Stimulated activated naive CD8-positive, alpha-beta T cell treated with anti-CD3 and anti-CD28 coated beads, Interleukin-15, amount 100 ng/mL, for 72 hours (primary cell): ENCODE measurements at regions not wholly inside any gene's neighbourhood (a gene's known extent, or its start where the extent isn't known, plus 50 kb on each side); places are given as distances from the start of the nearest gene placed in this dataset.
"Not testable (repeated sequence)": the region's sequence is repeated elsewhere in the genome, so short reads cannot be mapped to it uniquely, and the experiment has no call there.

Experiments used
- ATAC-seq: fragments of 150-1000 bp; cut with Tn5 transposase; 2 replicates; pipeline ENCODE4 v1.10.0; 2021; ENCODE audit warnings: mild to moderate bottlenecking, moderate library complexity
- DNase-seq, 2 donors: peaks; one replicate each; pipeline ENCODE4 v3.0.0; 2021 to 2022
- H3K27ac Mint-ChIP-seq, 2 donors: one replicate each; pipeline ENCODE4 v1.8.0; 2022; ENCODE audit warnings: mild to moderate bottlenecking in 2 of 2, mixed read lengths in 2 of 2, moderate library complexity in 2 of 2
- H3K27me3 Mint-ChIP-seq: one replicate; pipeline ENCODE4 v1.8.0; 2022; ENCODE audit warnings: mixed read lengths
- H3K4me1 Mint-ChIP-seq: one replicate; pipeline ENCODE4 v1.8.0; 2022; ENCODE audit warnings: mild to moderate bottlenecking, mixed read lengths
- H3K4me3 Mint-ChIP-seq, 2 donors: one replicate each; pipeline ENCODE4 v1.8.0; 2022; ENCODE audit warnings: mild to moderate bottlenecking in 2 of 2, mixed read lengths in 2 of 2, moderate library complexity in 1 of 2
- H3K9me3 Mint-ChIP-seq, 2 donors: one replicate each; pipeline ENCODE4 v1.8.0; 2022; ENCODE audit warnings: mixed read lengths in 2 of 2

GRCh38 chr21:23612210-23612609 is 1995.1 kb downstream of the MRPL39 start:
- ATAC-seq, result no peak
- no peaks in the 10 kb centered on the region for H3K4me1 Mint-ChIP-seq
- no peak overlapping the region for H3K4me3 Mint-ChIP-seq
- H3K27me3 Mint-ChIP-seq, result no peaks in the 10 kb centered on the region
- no peaks in the 10 kb centered on the region for H3K9me3 Mint-ChIP-seq
- no peak for DNase-seq
- H3K27ac Mint-ChIP-seq, result no peak overlapping the region

- no peak overlapping the region for H3K4me3 Mint-ChIP-seq
Measured at GRCh38 chr21:23607782-23608431, 1999.4 kb downstream of the MRPL39 start.

GRCh38 chr21:23601549-23601948 is 2005.7 kb downstream of the MRPL39 start:
- ATAC-seq (no peak), DNase-seq (no peak)
- Mint-ChIP-seq H3K9me3 (no peaks in the 10 kb centered on the region), H3K4me3 (no peak overlapping the region), H3K27ac (no peak overlapping the region), H3K4me1 (no peaks in the 10 kb centered on the region), H3K27me3 (peaks cover 6% of the 10 kb centered on the region)

More at GRCh38 chr21:23607782-23608431, 1999.4 kb downstream of the MRPL39 start:
- ATAC-seq, result no peak
- DNase-seq, result no peak
- no peak overlapping the region for H3K27ac Mint-ChIP-seq
- H3K9me3 Mint-ChIP-seq, result no peaks in the 10 kb centered on the region
- no peaks in the 10 kb centered on the region for H3K4me1 Mint-ChIP-seq
- H3K27me3 Mint-ChIP-seq, result peaks cover 6% of the 10 kb centered on the region

GRCh38 chr21:23593582-23593981 is 2013.7 kb downstream of the MRPL39 start:
- no peak for DNase-seq
- no peak for ATAC-seq
- Mint-ChIP-seq H3K4me1 (no peaks in the 10 kb centered on the region), H3K27me3 (no peaks in the 10 kb centered on the region), H3K9me3 (no peaks in the 10 kb centered on the region), H3K27ac (no peak overlapping the region), H3K4me3 (no peak overlapping the region)

- H3K4me1 Mint-ChIP-seq, result no peaks in the 10 kb centered on the region
- ATAC-seq, result no peak
- H3K27me3 Mint-ChIP-seq, result no peaks in the 10 kb centered on the region
- no peaks in the 10 kb centered on the region for H3K9me3 Mint-ChIP-seq
- H3K27ac Mint-ChIP-seq, result no peak overlapping the region
- no peak for DNase-seq
- no peak overlapping the region for H3K4me3 Mint-ChIP-seq
Measured at GRCh38 chr21:23585419-23585818, 2021.9 kb downstream of the MRPL39 start.

GRCh38 chr21:23579573-23579972 is 2027.7 kb downstream of the MRPL39 start:
- Mint-ChIP-seq H3K9me3 (no peaks in the 10 kb centered on the region), H3K27ac (peak overlapping the region in 1 of 2 donors; percentile 16), H3K4me3 (no peak overlapping the region)

GRCh38 chr21:23578027-23578426 is 2029.3 kb downstream of the MRPL39 start:
- Mint-ChIP-seq H3K4me3 (no peak overlapping the region), H3K27me3 (no peaks in the 10 kb centered on the region), H3K27ac (no peak overlapping the region), H3K9me3 (no peaks in the 10 kb centered on the region), H3K4me1 (no peaks in the 10 kb centered on the region)
- no peak for DNase-seq
- ATAC-seq, result no peak

More at GRCh38 chr21:23579573-23579972, 2027.7 kb downstream of the MRPL39 start:
- Mint-ChIP-seq H3K27me3 (no peaks in the 10 kb centered on the region), H3K4me1 (no peaks in the 10 kb centered on the region)
- ATAC-seq (no peak), DNase-seq (no peak)

GRCh38 chr21:23574932-23575331 is 2032.3 kb downstream of the MRPL39 start:
- ATAC-seq, result no peak
- Mint-ChIP-seq H3K27ac (no peak overlapping the region), H3K4me3 (no peak overlapping the region), H3K27me3 (no peaks in the 10 kb centered on the region), H3K9me3 (no peaks in the 10 kb centered on the region), H3K4me1 (no peaks in the 10 kb centered on the region)
- no peak for DNase-seq

GRCh38 chr21:23548924-23549323 is 2058.4 kb downstream of the MRPL39 start:
- ATAC-seq, H3K27ac Mint-ChIP-seq, DNase-seq, H3K9me3 Mint-ChIP-seq, H3K4me3 Mint-ChIP-seq, H3K4me1 Mint-ChIP-seq, H3K27me3 Mint-ChIP-seq: not testable (repeated sequence)

GRCh38 chr21:23543333-23543732 is 2063.9 kb downstream of the MRPL39 start:
- H3K4me3 Mint-ChIP-seq, result no peak overlapping the region
- DNase-seq, result no peak
- no peak for ATAC-seq
- no peaks in the 10 kb centered on the region for H3K27me3 Mint-ChIP-seq
- no peaks in the 10 kb centered on the region for H3K9me3 Mint-ChIP-seq
- H3K4me1 Mint-ChIP-seq, result no peaks in the 10 kb centered on the region
- H3K27ac Mint-ChIP-seq, result no peak overlapping the region

- ATAC-seq, result no peak
- H3K27me3 Mint-ChIP-seq, result no peaks in the 10 kb centered on the region
- H3K27ac Mint-ChIP-seq, result no peak overlapping the region
- H3K4me1 Mint-ChIP-seq, result no peaks in the 10 kb centered on the region
- H3K9me3 Mint-ChIP-seq, result no peaks in the 10 kb centered on the region
- no peak for DNase-seq
- H3K4me3 Mint-ChIP-seq, result no peak overlapping the region
Measured at GRCh38 chr21:23542097-23542496, 2065.2 kb downstream of the MRPL39 start.

GRCh38 chr21:23541571-23541970 is 2065.7 kb downstream of the MRPL39 start:
- Mint-ChIP-seq H3K4me1 (no peaks in the 10 kb centered on the region), H3K4me3 (no peak overlapping the region), H3K9me3 (no peaks in the 10 kb centered on the region), H3K27ac (no peak overlapping the region), H3K27me3 (no peaks in the 10 kb centered on the region)
- DNase-seq, result no peak
- no peak for ATAC-seq

- ATAC-seq, result no peak
- H3K4me3 Mint-ChIP-seq, result no peak overlapping the region
- no peak for DNase-seq
- H3K9me3 Mint-ChIP-seq, result no peaks in the 10 kb centered on the region
- no peaks in the 10 kb centered on the region for H3K27me3 Mint-ChIP-seq
- no peak overlapping the region for H3K27ac Mint-ChIP-seq
- H3K4me1 Mint-ChIP-seq, result no peaks in the 10 kb centered on the region
Measured at GRCh38 chr21:23534850-23535249, 2072.4 kb downstream of the MRPL39 start.

GRCh38 chr21:23531444-23531843 is 2075.8 kb downstream of the MRPL39 start:
- no peak overlapping the region for H3K4me3 Mint-ChIP-seq
- no peaks in the 10 kb centered on the region for H3K9me3 Mint-ChIP-seq
- no peaks in the 10 kb centered on the region for H3K4me1 Mint-ChIP-seq
- DNase-seq, result no peak
- no peaks in the 10 kb centered on the region for H3K27me3 Mint-ChIP-seq
- ATAC-seq, result no peak
- H3K27ac Mint-ChIP-seq, result no peak overlapping the region

- DNase-seq (no peak), ATAC-seq (no peak)
- Mint-ChIP-seq H3K4me3 (no peak overlapping the region), H3K4me1 (no peaks in the 10 kb centered on the region), H3K27ac (no peak overlapping the region), H3K27me3 (no peaks in the 10 kb centered on the region), H3K9me3 (peaks cover 0 to 4% of the 10 kb centered on the region in 2 donors)
Measured at GRCh38 chr21:23524685-23525084, 2082.6 kb downstream of the MRPL39 start.

GRCh38 chr21:23522751-23523150 is 2084.5 kb downstream of the MRPL39 start:
- no peaks in the 10 kb centered on the region for H3K4me1 Mint-ChIP-seq
- ATAC-seq, result no peak
- no peak overlapping the region for H3K4me3 Mint-ChIP-seq
- no peaks in the 10 kb centered on the region for H3K27me3 Mint-ChIP-seq
- DNase-seq, result no peak
- H3K9me3 Mint-ChIP-seq, result peaks cover 0 to 4% of the 10 kb centered on the region in 2 donors
- no peak overlapping the region for H3K27ac Mint-ChIP-seq

GRCh38 chr21:23507501-23507900 is 2099.8 kb downstream of the MRPL39 start:
- no peaks in the 10 kb centered on the region for H3K9me3 Mint-ChIP-seq

More at GRCh38 chr21:23507501-23507900, 2099.8 kb downstream of the MRPL39 start:
- no peak overlapping the region for H3K4me3 Mint-ChIP-seq
- H3K27ac Mint-ChIP-seq, result no peak overlapping the region
- DNase-seq (no peak), ATAC-seq (no peak)
- no peaks in the 10 kb centered on the region for H3K27me3 Mint-ChIP-seq
- no peaks in the 10 kb centered on the region for H3K4me1 Mint-ChIP-seq
